IMR-90 (cell line): ENCODE measurements at regions not wholly inside any gene's neighbourhood (a gene's known extent, or its start where the extent isn't known, plus 50 kb on each side); places are given as distances from the start of the nearest gene placed in this dataset.

Experiments
- ATAC-seq: fragments of 200-7000 bp; cut with Tn5 transposase; 2 replicates; pipeline ENCODE4 v1.9.1; 2020; ENCODE audit warnings: low read depth, mild to moderate bottlenecking, moderate library complexity
- BruUV-seq: library from RNA; stranded (reverse); fragments of 400-500 nt; replicated peaks from 2 replicates; lab custom pipeline; 2021; lab: Mats Ljungman, UMichigan
- CTCF ChIA-PET: fragments of 300-600 bp; formaldehyde crosslinking; extraction: SDS; loops from one replicate; lab custom pipeline; 2021; ENCODE audit warnings: antibody characterized with exemption; lab: Yijun Ruan, JAX
- POLR2A ChIA-PET: fragments of 300-600 bp; sonication (Branson Sonifier 250); formaldehyde crosslinking; loops from one replicate; lab custom pipeline; 2022; ENCODE audit warnings: antibody characterized with exemption; ENCODE audit not compliant: unreplicated experiment; lab: Charles Lee
- DNase-seq: peaks from one replicate; pipeline ENCODE4 v3.0.0; 2013
- H2AFZ ChIP-seq: replicated peaks from 2 replicates; pipeline ENCODE3; 2013; ENCODE audit warnings: low read length, mild to moderate bottlenecking; ENCODE audit not compliant: poor library complexity
- H2AK5ac ChIP-seq: 2 replicates; pipeline ENCODE4 v1.6.1; 2013; ENCODE audit warnings: low read depth, low read length, inconsistent platforms
- H2AK9ac ChIP-seq: replicated peaks from 2 replicates; pipeline ENCODE3; 2013; ENCODE audit warnings: mild to moderate bottlenecking, low read depth, low read length, moderate library complexity; ENCODE audit not compliant: poor library complexity
- H2BK120ac ChIP-seq: 2 replicates; pipeline ENCODE4 v1.6.1; 2013; ENCODE audit warnings: low read depth, low read length, inconsistent platforms
- H2BK15ac ChIP-seq: 3 replicates; pipeline ENCODE4 v1.6.1; 2013; ENCODE audit warnings: low read depth, low read length, inconsistent platforms
- H2BK20ac ChIP-seq: 2 replicates; pipeline ENCODE4 v1.6.1; 2013; ENCODE audit warnings: low read depth, mild to moderate bottlenecking, inconsistent platforms, low read length, moderate library complexity
- H2BK5ac ChIP-seq: 2 replicates; pipeline ENCODE4 v1.6.1; 2013; ENCODE audit warnings: mild to moderate bottlenecking, low read depth, low read length, inconsistent platforms; ENCODE audit not compliant: poor library complexity, severe bottlenecking
- H3K14ac ChIP-seq: replicated peaks from 2 replicates; pipeline ENCODE4 v1.6.1; 2013; ENCODE audit warnings: low read depth, low read length, inconsistent platforms
- H3K18ac ChIP-seq: 2 replicates; pipeline ENCODE4 v1.6.1; 2013; ENCODE audit warnings: low read depth, low read length, control low read depth
- H3K23ac ChIP-seq: 2 replicates; pipeline ENCODE4 v1.6.1; 2013; ENCODE audit warnings: low read depth, low read length, inconsistent platforms
- H3K27ac ChIP-seq: 2 replicates; pipeline ENCODE4 v1.5.1; 2013; ENCODE audit warnings: mild to moderate bottlenecking, control low read depth, low read length; ENCODE audit not compliant: insufficient read depth
- H3K27me3 ChIP-seq: 2 replicates; pipeline ENCODE4 v1.6.1; 2013; ENCODE audit warnings: low read length; ENCODE audit not compliant: control insufficient read depth, insufficient read depth
- H3K36me3 ChIP-seq: 2 replicates; pipeline ENCODE4 v1.6.1; 2013; ENCODE audit warnings: low read length, mixed read lengths; ENCODE audit not compliant: control insufficient read depth, insufficient read depth
- H3K4ac ChIP-seq: 2 replicates; pipeline ENCODE4 v1.6.1; 2013; ENCODE audit warnings: low read depth, low read length, inconsistent platforms
- H3K4me1 ChIP-seq: 2 replicates; pipeline ENCODE4 v1.6.1; 2013; ENCODE audit warnings: low read length, mixed read lengths; ENCODE audit not compliant: control insufficient read depth, insufficient read depth
- H3K4me2 ChIP-seq: 2 replicates; pipeline ENCODE4 v1.6.1; 2013; ENCODE audit warnings: low read depth, mild to moderate bottlenecking, control low read depth, low read length, moderate library complexity
- H3K4me3 ChIP-seq: 2 replicates; pipeline ENCODE4 v1.5.1; 2013; ENCODE audit warnings: low read depth, mild to moderate bottlenecking, control low read depth, low read length, moderate library complexity; ENCODE audit not compliant: insufficient read depth
- H3K56ac ChIP-seq: 2 replicates; pipeline ENCODE4 v1.6.1; 2013; ENCODE audit warnings: low read length, inconsistent platforms; ENCODE audit not compliant: insufficient read depth; ENCODE audit errors: extremely low read depth
- H3K79me1 ChIP-seq, 2 experiments: 2 replicates each; pipeline ENCODE4 v1.6.1; 2013; ENCODE audit warnings: low read length in 2 of 2, inconsistent platforms in 1 of 2, low read depth in 1 of 2
- H3K9ac ChIP-seq: 2 replicates; pipeline ENCODE4 v1.6.1; 2013; ENCODE audit warnings: low read depth, low read length, control low read depth
- H3K9me1 ChIP-seq: 2 replicates; pipeline ENCODE4 v1.6.1; 2013; ENCODE audit warnings: low read length, inconsistent platforms; ENCODE audit not compliant: insufficient read depth
- H3K9me3 ChIP-seq: 2 replicates; pipeline ENCODE4 v1.6.1; 2013; ENCODE audit warnings: low read length; ENCODE audit not compliant: control insufficient read depth, insufficient read depth
- H4K20me1 ChIP-seq: 2 replicates; pipeline ENCODE4 v1.6.1; 2013; ENCODE audit warnings: low read length, inconsistent platforms; ENCODE audit not compliant: insufficient read depth
- H4K5ac ChIP-seq: 2 replicates; pipeline ENCODE4 v1.6.1; 2013; ENCODE audit warnings: mild to moderate bottlenecking, low read depth, low read length, control low read depth
- H4K8ac ChIP-seq, 2 experiments: 2 replicates each; pipeline ENCODE4 v1.6.1; 2013; ENCODE audit warnings: low read depth in 2 of 2, low read length in 2 of 2, control low read depth in 1 of 2, inconsistent platforms in 1 of 2
- H4K91ac ChIP-seq: 2 replicates; pipeline ENCODE4 v1.6.1; 2013; ENCODE audit warnings: low read depth, low read length, inconsistent platforms; ENCODE audit not compliant: insufficient read depth
- BHLHE40 ChIP-seq: fragments of 150-350 bp; IDR thresholded peaks from 2 replicates; pipeline ENCODE4 v1.6.1; 2016; ENCODE audit warnings: mild to moderate bottlenecking, low read depth, low read length
- CEBPB ChIP-seq: IDR thresholded peaks from 2 replicates; pipeline ENCODE4 v1.6.1; 2012; ENCODE audit warnings: low read depth, low read length, improper control_type of control experiment
- CHD1 ChIP-seq: IDR thresholded peaks from 2 replicates; pipeline ENCODE4 v1.6.1; 2012; ENCODE audit warnings: low read depth, low read length, improper control_type of control experiment
- FOS ChIP-seq: fragments of 150-350 bp; IDR thresholded peaks from 2 replicates; pipeline ENCODE4 v1.6.1; 2016; ENCODE audit warnings: low read depth, low read length
- MAFK ChIP-seq: IDR thresholded peaks from 2 replicates; pipeline ENCODE4 v1.6.1; 2012; ENCODE audit warnings: low read depth, low read length, improper control_type of control experiment
- MAZ ChIP-seq: IDR thresholded peaks from 2 replicates; pipeline ENCODE4 v1.6.1; 2012; ENCODE audit warnings: low read depth, mild to moderate bottlenecking, low read length, improper control_type of control experiment, moderate library complexity, borderline replicate concordance
- MXI1 ChIP-seq: IDR thresholded peaks from 2 replicates; pipeline ENCODE4 v1.6.1; 2012; ENCODE audit warnings: low read depth, mild to moderate bottlenecking, low read length, moderate library complexity, borderline replicate concordance
- POLR2A ChIP-seq: IDR thresholded peaks from 2 replicates; pipeline ENCODE4 v1.6.1; 2012; ENCODE audit warnings: mild to moderate bottlenecking, low read depth, low read length
- RAD21 ChIP-seq: IDR thresholded peaks from 2 replicates; pipeline ENCODE4 v1.6.1; 2012; ENCODE audit warnings: low read length, improper control_type of control experiment
- RCOR1 ChIP-seq: IDR thresholded peaks from 2 replicates; pipeline ENCODE4 v1.6.1; 2012; ENCODE audit warnings: mild to moderate bottlenecking, low read length, improper control_type of control experiment; ENCODE audit not compliant: insufficient replicate concordance
- RFX5 ChIP-seq: IDR thresholded peaks from 2 replicates; pipeline ENCODE4 v1.8.0; 2012; ENCODE audit warnings: low read depth, mild to moderate bottlenecking, low read length, moderate library complexity
- SMC3 ChIP-seq: fragments of 150-350 bp; IDR thresholded peaks from 2 replicates; pipeline ENCODE4 v1.6.1; 2016; ENCODE audit warnings: low read depth, mild to moderate bottlenecking, antibody characterized with exemption, low read length, moderate library complexity
- WGBS, 2 experiments: methylation state at CpG; one replicate each; pipeline versions ENCODE4 v1.1.5 to v1.1.7; 2013; ENCODE audit warnings: missing lambda C conversion rate in 2 of 2; ENCODE audit not compliant: insufficient read length in 1 of 2; ENCODE audit errors: extremely low coverage in 2 of 2; 5-methylcytosine and 5-hydroxymethylcytosine counted together
- dilution Hi-C: fragments of 300-500 bp; cut with HindIII; formaldehyde crosslinking; loops from one replicate; pipeline ENCODE4 v1.14.3; 2018; ENCODE audit warnings: low sequenced_read_pairs; ENCODE audit not compliant: unreplicated experiment
- in situ Hi-C: fragments of 300-500 bp; cut with MboI; formaldehyde crosslinking; loops from 3 replicates; pipeline ENCODE4 v1.14.3; 2019; ENCODE audit warnings: low sequenced_read_pairs, inconsistent platforms, mixed read lengths
- intact Hi-C: fragments of 100-400 bp; cut with micrococcal nuclease; formaldehyde crosslinking; loops from 2 replicates; pipeline ENCODE4 v1.10.0; 2022
- TF ChIP-seq, protein P1 (sequence below): conservative IDR thresholded peaks from 2 replicates; pipeline ENCODE4 v1.5.1; 2012; ENCODE audit warnings: mild to moderate bottlenecking, low read depth, low read length, improper control_type of control experiment
- TF ChIP-seq, protein P2 (sequence below): fragments of 150-350 bp; IDR thresholded peaks from 2 replicates; pipeline ENCODE4 v1.6.1; 2016; ENCODE audit warnings: low read depth, mild to moderate bottlenecking, low read length, moderate library complexity, borderline replicate concordance
- TF ChIP-seq, protein P3 (sequence below): fragments of 150-350 bp; IDR thresholded peaks from 2 replicates; pipeline ENCODE4 v1.6.1; 2017; ENCODE audit warnings: mild to moderate bottlenecking, antibody characterized with exemption, low read length, low read depth

DNA sequence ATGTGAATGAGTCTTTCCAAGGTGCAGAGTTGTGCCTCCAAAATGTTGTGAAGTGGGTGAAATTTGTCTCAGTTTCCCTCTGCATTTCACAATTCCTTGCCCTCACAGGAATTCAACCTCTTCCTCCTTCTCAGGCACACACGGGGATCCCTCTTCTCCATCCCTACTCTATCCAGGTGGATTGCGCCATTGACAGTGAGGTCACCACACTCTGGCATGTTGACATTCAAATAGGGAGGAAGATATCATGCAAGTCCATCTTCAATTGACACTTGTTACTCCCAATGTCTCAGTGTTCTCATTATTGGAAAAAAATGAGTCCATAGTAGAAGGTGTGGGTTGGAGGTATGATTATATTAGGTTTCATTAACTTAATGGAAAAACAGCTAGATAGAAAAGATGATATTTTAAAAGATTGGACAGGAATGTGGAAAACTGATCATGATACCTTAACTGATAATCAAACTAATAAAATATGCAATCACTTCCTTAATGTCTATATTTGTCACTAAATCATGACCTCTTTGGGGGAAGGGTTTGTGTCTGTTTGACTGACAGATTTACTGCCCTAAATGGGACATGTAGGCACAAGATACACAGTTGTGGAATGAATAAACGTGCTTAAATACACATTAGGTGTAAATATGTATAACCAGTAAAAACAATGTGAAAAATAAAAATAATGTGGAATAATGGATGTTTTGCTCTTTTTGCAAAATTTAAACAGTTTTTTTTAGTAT lies 213.8 kb upstream of the SLC8A1 start:
- Histone ChIP-seq H3K9me3 (no peaks in the 10 kb centered on the region), H2BK20ac (no peak overlapping the region), H2AK9ac (no peak overlapping the region), H3K9ac (no peak overlapping the region), H3K4me2 (no peak overlapping the region), H3K18ac (no peak overlapping the region), H3K4me1 (no peaks in the 10 kb centered on the region), H3K4me3 (no peak overlapping the region), H3K27ac (no peak overlapping the region), H2BK120ac (no peak overlapping the region), H2AK5ac (no peak overlapping the region), H4K5ac (no peak overlapping the region), H3K4ac (no peak overlapping the region), H4K8ac (no peak overlapping the region), H4K20me1 (no peaks in the 10 kb centered on the region), H3K36me3 (no peaks in the 10 kb centered on the region), H3K79me1 (no peaks in the 10 kb centered on the region), H2BK15ac (no peak overlapping the region), H2BK5ac (no peak overlapping the region), H3K27me3 (no peaks in the 10 kb centered on the region), H4K91ac (no peak overlapping the region), H3K23ac (no peak overlapping the region), H3K56ac (no peak overlapping the region), H3K14ac (no peak overlapping the region), H2AFZ (no peak overlapping the region), H3K9me1 (no peaks in the 10 kb centered on the region)
- CTCF ChIA-PET: no interaction called here
- in situ Hi-C loops (no loop called here), intact Hi-C loops (no loop called here), dilution Hi-C loops (no loop called here)
- no peak for ATAC-seq
- TF ChIP-seq MAFK (no peak), RAD21 (no peak), RFX5 (no peak), SMC3 (no peak), RCOR1 (no peak), MXI1 (no peak), CEBPB (no peak; the same call in 1 of the 2 replicates), FOS (no peak), BHLHE40 (no peak), MAZ (no peak), CHD1 (no peak), POLR2A (no peak)
- TF ChIP-seq, protein P1, sequence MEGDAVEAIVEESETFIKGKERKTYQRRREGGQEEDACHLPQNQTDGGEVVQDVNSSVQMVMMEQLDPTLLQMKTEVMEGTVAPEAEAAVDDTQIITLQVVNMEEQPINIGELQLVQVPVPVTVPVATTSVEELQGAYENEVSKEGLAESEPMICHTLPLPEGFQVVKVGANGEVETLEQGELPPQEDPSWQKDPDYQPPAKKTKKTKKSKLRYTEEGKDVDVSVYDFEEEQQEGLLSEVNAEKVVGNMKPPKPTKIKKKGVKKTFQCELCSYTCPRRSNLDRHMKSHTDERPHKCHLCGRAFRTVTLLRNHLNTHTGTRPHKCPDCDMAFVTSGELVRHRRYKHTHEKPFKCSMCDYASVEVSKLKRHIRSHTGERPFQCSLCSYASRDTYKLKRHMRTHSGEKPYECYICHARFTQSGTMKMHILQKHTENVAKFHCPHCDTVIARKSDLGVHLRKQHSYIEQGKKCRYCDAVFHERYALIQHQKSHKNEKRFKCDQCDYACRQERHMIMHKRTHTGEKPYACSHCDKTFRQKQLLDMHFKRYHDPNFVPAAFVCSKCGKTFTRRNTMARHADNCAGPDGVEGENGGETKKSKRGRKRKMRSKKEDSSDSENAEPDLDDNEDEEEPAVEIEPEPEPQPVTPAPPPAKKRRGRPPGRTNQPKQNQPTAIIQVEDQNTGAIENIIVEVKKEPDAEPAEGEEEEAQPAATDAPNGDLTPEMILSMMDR: no peak
- TF ChIP-seq, protein P2, sequence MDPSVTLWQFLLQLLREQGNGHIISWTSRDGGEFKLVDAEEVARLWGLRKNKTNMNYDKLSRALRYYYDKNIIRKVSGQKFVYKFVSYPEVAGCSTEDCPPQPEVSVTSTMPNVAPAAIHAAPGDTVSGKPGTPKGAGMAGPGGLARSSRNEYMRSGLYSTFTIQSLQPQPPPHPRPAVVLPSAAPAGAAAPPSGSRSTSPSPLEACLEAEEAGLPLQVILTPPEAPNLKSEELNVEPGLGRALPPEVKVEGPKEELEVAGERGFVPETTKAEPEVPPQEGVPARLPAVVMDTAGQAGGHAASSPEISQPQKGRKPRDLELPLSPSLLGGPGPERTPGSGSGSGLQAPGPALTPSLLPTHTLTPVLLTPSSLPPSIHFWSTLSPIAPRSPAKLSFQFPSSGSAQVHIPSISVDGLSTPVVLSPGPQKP: no peak
- TF ChIP-seq, protein P3, sequence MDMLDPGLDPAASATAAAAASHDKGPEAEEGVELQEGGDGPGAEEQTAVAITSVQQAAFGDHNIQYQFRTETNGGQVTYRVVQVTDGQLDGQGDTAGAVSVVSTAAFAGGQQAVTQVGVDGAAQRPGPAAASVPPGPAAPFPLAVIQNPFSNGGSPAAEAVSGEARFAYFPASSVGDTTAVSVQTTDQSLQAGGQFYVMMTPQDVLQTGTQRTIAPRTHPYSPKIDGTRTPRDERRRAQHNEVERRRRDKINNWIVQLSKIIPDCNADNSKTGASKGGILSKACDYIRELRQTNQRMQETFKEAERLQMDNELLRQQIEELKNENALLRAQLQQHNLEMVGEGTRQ: no peak
- no CpG with 5 or more reads among the region's 3 CpGs for WGBS, 2 experiments
- no TSS peak for BruUV-seq
- no peak for DNase-seq
- POLR2A ChIA-PET: no interaction called here
